ENCODE measurements at regions not wholly inside any gene's neighbourhood (a gene's known extent, or its start where the extent isn't known, plus 50 kb on each side); places are given as distances from the start of the nearest gene placed in this dataset.

DNA sequence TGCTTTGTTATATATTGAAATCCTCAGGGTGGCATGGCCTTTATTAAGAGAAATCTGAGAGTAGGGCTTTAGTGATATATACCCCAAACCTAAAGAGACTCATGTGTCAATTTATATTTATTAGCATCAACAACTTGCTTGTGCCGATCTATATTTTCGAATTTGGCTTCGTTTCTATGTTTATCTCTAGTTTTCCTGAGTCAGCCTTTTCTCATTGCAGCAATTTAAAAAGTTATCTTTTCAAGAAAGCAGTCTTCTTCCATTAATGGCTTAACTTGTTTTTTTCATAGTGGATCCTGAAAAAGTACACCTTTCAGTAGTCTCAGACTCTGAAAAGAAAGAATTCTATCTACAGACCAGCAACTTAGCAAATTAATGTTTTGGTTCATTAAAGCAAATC lies 99.9 kb upstream of the KCNN2 start:
- Histone ChIP-seq H3K36me3 (no peaks in the 10 kb centered on the region), H3K4me1 (peaks cover 17% of the 10 kb centered on the region), H3K4me3 (no peak overlapping the region), H3K9ac (no peak overlapping the region), H2AFZ (replicated peaks) (no peak overlapping the region), H3K4me2 (no peak overlapping the region), H4K20me1 (ENCODE audit: low read depth) (no peaks in the 10 kb centered on the region), H3K27ac (no peak overlapping the region), H3K9me3 (ENCODE audit: low read depth) (no peaks in the 10 kb centered on the region), H3K27me3 (no peaks in the 10 kb centered on the region), H3K79me2 (ENCODE audit: low read depth) (no peaks in the 10 kb centered on the region), H3F3A (ENCODE audit: low read depth) (peaks cover 16% of the 10 kb centered on the region)
- Mint-ChIP-seq H3K4me3 (no peak overlapping the region), H3K9me3 (no peaks in the 10 kb centered on the region), H3K27ac (no peak overlapping the region), H3K27me3 (ENCODE audit: insufficient read depth, low read depth) (peaks cover 2% of the 10 kb centered on the region), H3K4me1 (peaks cover 11% of the 10 kb centered on the region), H3K36me3 (no peaks in the 10 kb centered on the region)
- TF ChIP-seq, protein P1, sequence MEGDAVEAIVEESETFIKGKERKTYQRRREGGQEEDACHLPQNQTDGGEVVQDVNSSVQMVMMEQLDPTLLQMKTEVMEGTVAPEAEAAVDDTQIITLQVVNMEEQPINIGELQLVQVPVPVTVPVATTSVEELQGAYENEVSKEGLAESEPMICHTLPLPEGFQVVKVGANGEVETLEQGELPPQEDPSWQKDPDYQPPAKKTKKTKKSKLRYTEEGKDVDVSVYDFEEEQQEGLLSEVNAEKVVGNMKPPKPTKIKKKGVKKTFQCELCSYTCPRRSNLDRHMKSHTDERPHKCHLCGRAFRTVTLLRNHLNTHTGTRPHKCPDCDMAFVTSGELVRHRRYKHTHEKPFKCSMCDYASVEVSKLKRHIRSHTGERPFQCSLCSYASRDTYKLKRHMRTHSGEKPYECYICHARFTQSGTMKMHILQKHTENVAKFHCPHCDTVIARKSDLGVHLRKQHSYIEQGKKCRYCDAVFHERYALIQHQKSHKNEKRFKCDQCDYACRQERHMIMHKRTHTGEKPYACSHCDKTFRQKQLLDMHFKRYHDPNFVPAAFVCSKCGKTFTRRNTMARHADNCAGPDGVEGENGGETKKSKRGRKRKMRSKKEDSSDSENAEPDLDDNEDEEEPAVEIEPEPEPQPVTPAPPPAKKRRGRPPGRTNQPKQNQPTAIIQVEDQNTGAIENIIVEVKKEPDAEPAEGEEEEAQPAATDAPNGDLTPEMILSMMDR (IDR thresholded peaks at IDR 0.05) = no peak
- TF ChIP-seq EZH2 (IDR thresholded peaks at IDR 0.05) (no peak), EZH2phosphoT487 (IDR thresholded peaks at IDR 0.05) (no peak)
- DNase-seq (ENCODE audit: low spot score) = no peak

DNA sequence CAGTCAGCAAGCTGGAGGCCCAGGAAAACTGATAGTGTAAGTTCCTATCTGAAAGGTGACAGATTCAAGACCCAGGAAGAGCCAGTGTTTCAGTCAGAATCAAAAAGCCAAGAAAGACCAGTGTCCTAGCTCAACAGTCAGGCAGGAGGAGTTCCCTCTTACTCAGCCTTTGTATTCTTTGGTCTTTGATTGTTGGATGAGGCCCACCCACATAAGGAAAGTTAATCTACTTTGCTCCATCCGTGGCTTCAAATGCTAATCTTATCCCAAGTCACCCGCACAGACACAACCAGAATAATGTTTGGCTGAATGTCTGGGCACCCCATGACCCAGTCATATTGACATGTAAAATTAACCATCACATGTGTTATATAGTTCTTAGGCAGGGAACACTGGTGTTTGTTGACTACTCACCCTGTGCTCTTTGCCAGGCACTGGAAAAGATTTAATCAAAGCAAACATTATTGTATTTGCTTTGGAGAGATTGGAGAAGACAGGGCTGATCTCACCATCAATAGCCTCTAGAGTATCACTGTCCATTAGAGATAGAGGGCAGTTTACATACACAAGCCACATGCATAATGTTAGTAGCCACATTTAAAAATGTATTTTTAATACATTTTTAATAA lies 96.3 kb upstream of the KCNN2 start:
- peak overlapping the region; percentile 54 for H3K4me2 ChIP-seq
- Mint-ChIP-seq H3K4me1 (peaks cover 11% of the 10 kb centered on the region), H3K36me3 (no peaks in the 10 kb centered on the region), H3K27me3 (ENCODE audit: insufficient read depth, low read depth) (peaks cover 2% of the 10 kb centered on the region), H3K9me3 (no peaks in the 10 kb centered on the region), H3K27ac (no peak overlapping the region), H3K4me3 (no peak overlapping the region)
- H3K27me3 ChIP-seq = no peaks in the 10 kb centered on the region
- H3K36me3 ChIP-seq = no peaks in the 10 kb centered on the region
- TF ChIP-seq, protein P1 (IDR thresholded peaks at IDR 0.05) = no peak
- TF ChIP-seq EZH2 (IDR thresholded peaks at IDR 0.05) = no peak
- TF ChIP-seq EZH2phosphoT487 (IDR thresholded peaks at IDR 0.05) = no peak
- peaks cover 22% of the 10 kb centered on the region for H3K4me1 ChIP-seq
- no peak overlapping the region for H2AFZ ChIP-seq (replicated peaks)
- H3K4me3 ChIP-seq = no peak overlapping the region
- peaks cover 16% of the 10 kb centered on the region for H3F3A ChIP-seq (ENCODE audit: low read depth)
- no peak overlapping the region for H3K27ac ChIP-seq
- H3K79me2 ChIP-seq (ENCODE audit: low read depth) = no peaks in the 10 kb centered on the region
- DNase-seq (ENCODE audit: low spot score) = peak; percentile 72
- no peaks in the 10 kb centered on the region for H3K9me3 ChIP-seq (ENCODE audit: low read depth)
- H3K9ac ChIP-seq = no peak overlapping the region
- H4K20me1 ChIP-seq (ENCODE audit: low read depth) = no peaks in the 10 kb centered on the region

DNA sequence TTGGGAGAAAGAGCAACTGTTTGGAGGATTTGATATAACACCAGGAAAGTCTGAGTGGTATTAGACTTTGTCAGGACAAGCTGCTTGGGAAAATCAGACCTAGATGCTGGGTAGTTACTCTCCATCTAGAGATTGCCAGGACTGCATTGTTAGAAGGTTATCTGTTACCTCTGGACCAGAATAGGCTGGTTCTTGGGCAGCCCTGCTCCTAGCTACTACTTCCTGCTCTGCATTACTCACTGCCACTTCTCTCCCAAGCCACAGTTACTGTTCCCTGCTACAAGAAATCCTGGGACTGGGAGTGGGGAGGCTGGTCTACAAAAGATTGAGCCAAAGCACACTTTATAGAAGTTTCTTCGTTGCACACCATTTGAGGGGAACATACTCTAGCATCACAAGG lies 95.5 kb upstream of the KCNN2 start:
- no peaks in the 10 kb centered on the region for H3K27me3 ChIP-seq
- no peaks in the 10 kb centered on the region for H3K79me2 ChIP-seq (ENCODE audit: low read depth)
- no peak overlapping the region for H3K9ac ChIP-seq
- H3K4me2 ChIP-seq = peak overlapping the region; percentile 54
- DNase-seq (ENCODE audit: low spot score) = no peak
- no peak overlapping the region for H3K4me3 Mint-ChIP-seq
- peaks cover 11% of the 10 kb centered on the region for H3K4me1 Mint-ChIP-seq
- H3K27ac ChIP-seq = no peak overlapping the region
- H3K36me3 Mint-ChIP-seq = no peaks in the 10 kb centered on the region
- H4K20me1 ChIP-seq (ENCODE audit: low read depth) = no peaks in the 10 kb centered on the region
- peaks cover 2% of the 10 kb centered on the region for H3K27me3 Mint-ChIP-seq (ENCODE audit: insufficient read depth, low read depth)
- H3K4me3 ChIP-seq = no peak overlapping the region
- no peaks in the 10 kb centered on the region for H3K9me3 Mint-ChIP-seq
- peaks cover 22% of the 10 kb centered on the region for H3K4me1 ChIP-seq
- TF ChIP-seq EZH2phosphoT487 (IDR thresholded peaks at IDR 0.05) = no peak
- H3K36me3 ChIP-seq = no peaks in the 10 kb centered on the region
- H3K9me3 ChIP-seq (ENCODE audit: low read depth) = no peaks in the 10 kb centered on the region
- H3F3A ChIP-seq (ENCODE audit: low read depth) = peaks cover 16% of the 10 kb centered on the region
- no peak overlapping the region for H2AFZ ChIP-seq (replicated peaks)
- H3K27ac Mint-ChIP-seq = no peak overlapping the region

DNA sequence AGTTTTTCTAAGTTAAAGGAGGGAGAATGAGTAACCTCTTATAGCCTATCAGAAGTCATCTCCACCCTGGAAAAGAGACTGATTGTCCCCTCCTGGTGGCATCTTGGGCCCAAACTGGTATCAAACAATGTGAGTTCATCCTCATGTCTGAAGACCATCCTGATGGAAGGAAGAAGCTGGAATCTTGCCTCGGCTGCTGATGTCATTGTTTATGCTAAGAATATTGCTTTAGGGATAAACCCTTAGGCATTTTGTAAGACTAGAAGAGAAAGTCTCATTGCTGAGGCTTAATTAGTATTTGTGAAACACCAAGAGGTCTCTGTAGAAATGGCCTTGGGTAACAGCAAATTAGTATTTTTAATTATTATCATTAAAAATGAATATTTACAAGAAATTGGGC lies 65.7 kb upstream of the KCNN2 start:
- H3K9me3 ChIP-seq (ENCODE audit: low read depth) = no peaks in the 10 kb centered on the region
- no peaks in the 10 kb centered on the region for H3K4me1 Mint-ChIP-seq
- no peaks in the 10 kb centered on the region for H3K36me3 Mint-ChIP-seq
- no peaks in the 10 kb centered on the region for H3K4me1 ChIP-seq
- no peak overlapping the region for H3K27ac ChIP-seq
- H4K20me1 ChIP-seq (ENCODE audit: low read depth) = no peaks in the 10 kb centered on the region
- H3K79me2 ChIP-seq (ENCODE audit: low read depth) = no peaks in the 10 kb centered on the region
- DNase-seq (ENCODE audit: low spot score) = no peak
- no peaks in the 10 kb centered on the region for H3K27me3 Mint-ChIP-seq (ENCODE audit: insufficient read depth, low read depth)
- H3K4me3 ChIP-seq = no peak overlapping the region
- H3F3A ChIP-seq (ENCODE audit: low read depth) = no peaks in the 10 kb centered on the region
- no peak overlapping the region for H3K27ac Mint-ChIP-seq
- peaks cover 7% of the 10 kb centered on the region for H3K9me3 Mint-ChIP-seq
- no peak overlapping the region for H3K9ac ChIP-seq
- no peaks in the 10 kb centered on the region for H3K27me3 ChIP-seq
- H3K4me3 Mint-ChIP-seq = no peak overlapping the region
- TF ChIP-seq, protein P1 (IDR thresholded peaks at IDR 0.05) = no peak
- TF ChIP-seq EZH2phosphoT487 (IDR thresholded peaks at IDR 0.05) = no peak
- TF ChIP-seq EZH2 (IDR thresholded peaks at IDR 0.05) = no peak
- no peak overlapping the region for H2AFZ ChIP-seq (replicated peaks)
- H3K36me3 ChIP-seq = no peaks in the 10 kb centered on the region
- no peak overlapping the region for H3K4me2 ChIP-seq
